Nephron (organoid): ENCODE measurements at regions not wholly inside any gene's neighbourhood (a gene's known extent, or its start where the extent isn't known, plus 50 kb on each side); places are given as distances from the start of the nearest gene placed in this dataset.

Source experiments
- H3K27ac Mint-ChIP-seq, 3 experiments: 2 replicates each; pipeline ENCODE4 v1.8.0; 2020; ENCODE audit warnings: mixed read lengths in 3 of 3, mild to moderate bottlenecking in 2 of 3, moderate library complexity in 1 of 3
- H3K27me3 Mint-ChIP-seq: 2 replicates; pipeline ENCODE4 v1.8.0; 2021; ENCODE audit warnings: low read depth, mild to moderate bottlenecking, moderate library complexity, mixed read lengths
- H3K36me3 Mint-ChIP-seq: 2 replicates; pipeline ENCODE4 v1.8.0; 2020; ENCODE audit warnings: low read depth, mixed read lengths
- H3K4me1 Mint-ChIP-seq: 2 replicates; pipeline ENCODE4 v1.8.0; 2020; ENCODE audit warnings: mixed read lengths
- H3K4me3 Mint-ChIP-seq, 3 experiments: 2 replicates each; pipeline ENCODE4 v1.8.0; 2020; ENCODE audit warnings: mild to moderate bottlenecking in 3 of 3, mixed read lengths in 3 of 3, moderate library complexity in 2 of 3
- H3K9me3 Mint-ChIP-seq: 2 replicates; pipeline ENCODE4 v1.8.0; 2020; ENCODE audit warnings: mixed read lengths
- TF ChIP-seq, protein P1 (sequence below), 3 experiments: fragments of 200-600 bp; sonication (generic); IDR thresholded peaks; one replicate each; pipeline ENCODE4 v1.5.0; 2021; ENCODE audit warnings: antibody characterized with exemption in 3 of 3; ENCODE audit not compliant: unreplicated experiment in 3 of 3

DNA sequence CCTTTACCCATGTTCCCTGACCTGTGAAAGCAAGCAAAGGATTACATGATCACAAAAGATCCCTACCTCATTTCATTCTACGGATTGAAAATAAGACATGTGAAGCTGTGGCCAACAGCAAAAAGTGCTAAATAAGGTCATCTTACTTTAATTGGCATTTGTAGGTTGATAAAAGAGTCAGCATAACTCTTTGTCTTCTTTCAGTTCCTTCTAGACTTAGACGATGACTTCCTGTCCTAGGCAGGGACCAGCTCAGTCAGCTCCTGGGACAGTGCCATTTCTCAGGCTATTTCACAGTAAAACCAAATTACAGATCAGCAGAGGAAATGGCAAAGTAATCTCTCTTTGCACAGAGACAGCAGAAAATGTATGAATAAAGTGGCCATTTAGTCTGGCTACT is 480.7 kb downstream of the RFPL4B start:
- no peaks in the 10 kb centered on the region for H3K36me3 Mint-ChIP-seq
- H3K9me3 Mint-ChIP-seq: no peaks in the 10 kb centered on the region
- H3K4me3 Mint-ChIP-seq: no peak overlapping the region
- TF ChIP-seq, protein P1, sequence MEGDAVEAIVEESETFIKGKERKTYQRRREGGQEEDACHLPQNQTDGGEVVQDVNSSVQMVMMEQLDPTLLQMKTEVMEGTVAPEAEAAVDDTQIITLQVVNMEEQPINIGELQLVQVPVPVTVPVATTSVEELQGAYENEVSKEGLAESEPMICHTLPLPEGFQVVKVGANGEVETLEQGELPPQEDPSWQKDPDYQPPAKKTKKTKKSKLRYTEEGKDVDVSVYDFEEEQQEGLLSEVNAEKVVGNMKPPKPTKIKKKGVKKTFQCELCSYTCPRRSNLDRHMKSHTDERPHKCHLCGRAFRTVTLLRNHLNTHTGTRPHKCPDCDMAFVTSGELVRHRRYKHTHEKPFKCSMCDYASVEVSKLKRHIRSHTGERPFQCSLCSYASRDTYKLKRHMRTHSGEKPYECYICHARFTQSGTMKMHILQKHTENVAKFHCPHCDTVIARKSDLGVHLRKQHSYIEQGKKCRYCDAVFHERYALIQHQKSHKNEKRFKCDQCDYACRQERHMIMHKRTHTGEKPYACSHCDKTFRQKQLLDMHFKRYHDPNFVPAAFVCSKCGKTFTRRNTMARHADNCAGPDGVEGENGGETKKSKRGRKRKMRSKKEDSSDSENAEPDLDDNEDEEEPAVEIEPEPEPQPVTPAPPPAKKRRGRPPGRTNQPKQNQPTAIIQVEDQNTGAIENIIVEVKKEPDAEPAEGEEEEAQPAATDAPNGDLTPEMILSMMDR (IDR thresholded peaks at IDR 0.05; ENCODE audit: unreplicated experiment in 3 of 3): no peak
- H3K4me1 Mint-ChIP-seq: no peaks in the 10 kb centered on the region
- H3K27me3 Mint-ChIP-seq: no peaks in the 10 kb centered on the region
- peak overlapping the region in 1 of 3 experiments; percentile 29 for H3K27ac Mint-ChIP-seq

DNA sequence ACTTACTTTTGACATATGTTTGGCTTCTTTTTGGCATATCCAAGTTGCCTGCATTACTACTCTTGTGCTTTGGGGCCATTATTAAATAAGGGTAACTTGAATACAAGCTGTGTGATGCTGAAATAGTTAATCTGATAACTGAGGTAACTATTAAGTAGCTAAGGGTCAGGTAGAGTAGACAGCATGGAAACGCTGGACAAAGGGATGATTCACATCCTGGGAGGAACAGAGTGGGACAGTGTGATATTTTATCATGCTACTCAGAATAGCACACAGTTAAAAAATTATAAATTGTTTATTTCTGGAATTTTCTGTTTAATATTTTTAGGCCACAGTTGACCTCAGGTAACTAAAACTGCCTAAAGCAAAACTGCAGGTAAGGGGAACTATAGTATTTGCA is 483.9 kb downstream of the RFPL4B start:
- H3K27me3 Mint-ChIP-seq: no peaks in the 10 kb centered on the region

DNA sequence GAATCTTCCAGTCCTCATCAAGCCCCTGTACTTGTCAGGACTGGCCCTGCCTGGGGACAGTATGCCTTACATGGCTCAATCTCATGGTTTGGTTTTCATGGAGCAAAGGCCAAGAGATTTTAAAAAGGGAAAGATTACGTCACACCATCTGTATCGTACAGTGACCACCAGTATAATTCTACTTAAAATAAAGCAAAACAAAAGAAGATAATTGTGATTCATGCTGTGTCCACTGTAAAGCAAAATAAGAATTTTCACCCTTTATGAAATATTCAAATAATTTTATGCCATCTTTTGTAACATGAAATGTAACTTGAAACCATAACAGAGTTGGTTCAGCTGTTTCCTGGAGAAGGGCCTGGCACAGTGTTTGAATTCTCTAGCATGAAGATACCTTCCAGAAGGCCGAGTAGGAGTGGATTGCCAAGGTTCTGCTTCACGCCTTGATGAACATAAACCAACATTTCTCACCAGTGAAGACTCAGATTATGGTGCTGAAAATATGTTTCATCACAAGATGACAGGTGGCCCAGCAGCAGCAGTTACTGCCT is 486.5 kb downstream of the RFPL4B start:
- TF ChIP-seq, protein P1 (IDR thresholded peaks at IDR 0.05; ENCODE audit: unreplicated experiment in 3 of 3): no peak
- peak overlapping the region in 1 of 3 experiments; percentile 13 for H3K27ac Mint-ChIP-seq
- no peaks in the 10 kb centered on the region for H3K27me3 Mint-ChIP-seq
- H3K9me3 Mint-ChIP-seq: no peaks in the 10 kb centered on the region
- no peak overlapping the region for H3K4me3 Mint-ChIP-seq
- H3K4me1 Mint-ChIP-seq: peaks cover 8% of the 10 kb centered on the region
- H3K36me3 Mint-ChIP-seq: no peaks in the 10 kb centered on the region

More for the DNA sequence above, 483.9 kb downstream of the RFPL4B start:
- Mint-ChIP-seq H3K4me3 (no peak overlapping the region), H3K27ac (no peak overlapping the region), H3K4me1 (peaks cover 8% of the 10 kb centered on the region), H3K9me3 (no peaks in the 10 kb centered on the region), H3K36me3 (no peaks in the 10 kb centered on the region)
- TF ChIP-seq, protein P1 (IDR thresholded peaks at IDR 0.05; ENCODE audit: unreplicated experiment in 3 of 3): no peak

GRCh38 chr6:112835078-112835477 is 487.9 kb downstream of the RFPL4B start:
- TF ChIP-seq, protein P1 (IDR thresholded peaks at IDR 0.05; ENCODE audit: unreplicated experiment in 3 of 3): no peak
- Mint-ChIP-seq H3K4me1 (peaks cover 19% of the 10 kb centered on the region), H3K9me3 (no peaks in the 10 kb centered on the region), H3K27me3 (no peaks in the 10 kb centered on the region), H3K4me3 (no peak overlapping the region), H3K36me3 (no peaks in the 10 kb centered on the region), H3K27ac (no peak overlapping the region)

- peaks cover 12% of the 10 kb centered on the region for H3K4me1 Mint-ChIP-seq
- peak overlapping the region; percentile 82 to 96 (median 95) for H3K27ac Mint-ChIP-seq
- TF ChIP-seq, protein P1 (IDR thresholded peaks at IDR 0.05; ENCODE audit: unreplicated experiment in 3 of 3): no peak
- H3K4me3 Mint-ChIP-seq: no peak overlapping the region
- no peaks in the 10 kb centered on the region for H3K9me3 Mint-ChIP-seq
- no peaks in the 10 kb centered on the region for H3K27me3 Mint-ChIP-seq
- no peaks in the 10 kb centered on the region for H3K36me3 Mint-ChIP-seq
Measured at GRCh38 chr6:112839525-112839961, 492.4 kb downstream of the RFPL4B start.
